Embryonic facial prominence (tissue), 1 donor: ENCODE measurements at regions not wholly inside any gene's neighbourhood (a gene's known extent, or its start where the extent isn't known, plus 50 kb on each side); places are given as distances from the start of the nearest gene placed in this dataset.

ENCODE experiments used
- DNase-seq: peaks from one replicate; pipeline ENCODE4 v3.0.0-alpha.2; 2016; ENCODE audit errors: extremely low spot score

- DNase-seq, result no peak
Observed at GRCh38 chr5:105828821-105829220, 1841.9 kb downstream of the EFNA5 start.

GRCh38 chr5:105821800-105822199 is 1848.9 kb downstream of the EFNA5 start:
- DNase-seq, result no peak

GRCh38 chr5:105817914-105818313 is 1852.8 kb downstream of the EFNA5 start:
- no peak for DNase-seq

- no peak for DNase-seq
Observed at GRCh38 chr5:105817416-105817815, 1853.3 kb downstream of the EFNA5 start.

- DNase-seq, result no peak
Observed at GRCh38 chr5:105816961-105817360, 1853.8 kb downstream of the EFNA5 start.

- no peak for DNase-seq
Observed at GRCh38 chr5:105812304-105812703, 1858.4 kb downstream of the EFNA5 start.

GRCh38 chr5:105807951-105808350 is 1862.8 kb downstream of the EFNA5 start:
- no peak for DNase-seq

GRCh38 chr5:105807290-105807689 is 1863.4 kb downstream of the EFNA5 start:
- no peak for DNase-seq

GRCh38 chr5:105806596-105806995 is 1864.1 kb downstream of the EFNA5 start:
- no peak for DNase-seq

GRCh38 chr5:105803431-105803830 is 1867.3 kb downstream of the EFNA5 start:
- DNase-seq, result no peak

- no peak for DNase-seq
Observed at GRCh38 chr5:105794578-105794977, 1876.2 kb downstream of the EFNA5 start.

GRCh38 chr5:105789246-105789645 is 1881.5 kb downstream of the EFNA5 start:
- DNase-seq, result no peak

GRCh38 chr5:105783811-105784210 is 1886.9 kb downstream of the EFNA5 start:
- no peak for DNase-seq

GRCh38 chr5:105782501-105782900 is 1888.2 kb downstream of the EFNA5 start:
- DNase-seq, result no peak

- DNase-seq, result no peak
Observed at GRCh38 chr5:105773241-105773640, 1897.5 kb downstream of the EFNA5 start.

GRCh38 chr5:105767267-105767666 is 1903.5 kb downstream of the EFNA5 start:
- no peak for DNase-seq

GRCh38 chr5:105762728-105763127 is 1908.0 kb downstream of the EFNA5 start:
- DNase-seq, result no peak

- no peak for DNase-seq
Observed at GRCh38 chr5:105754056-105754455, 1916.7 kb downstream of the EFNA5 start.

- no peak for DNase-seq
Observed at GRCh38 chr5:105752801-105753200, 1917.9 kb downstream of the EFNA5 start.

- DNase-seq, result no peak
Observed at GRCh38 chr5:105751908-105752307, 1918.8 kb downstream of the EFNA5 start.

GRCh38 chr5:105745111-105745510 is 1925.6 kb downstream of the EFNA5 start:
- DNase-seq, result no peak

GRCh38 chr5:105740242-105740641 is 1930.5 kb downstream of the EFNA5 start:
- no peak for DNase-seq

GRCh38 chr5:105739732-105740131 is 1931.0 kb downstream of the EFNA5 start:
- no peak for DNase-seq

- no peak for DNase-seq
Observed at GRCh38 chr5:105735704-105736103, 1935.0 kb downstream of the EFNA5 start.

- no peak for DNase-seq
Observed at GRCh38 chr5:105730982-105731381, 1939.8 kb downstream of the EFNA5 start.
